Cardiac muscle cell (in vitro differentiated cells and primary cell): ENCODE measurements at regions not wholly inside any gene's neighbourhood (a gene's known extent, or its start where the extent isn't known, plus 50 kb on each side); places are given as distances from the start of the nearest gene placed in this dataset.

Experiments used
- DNase-seq, 2 donors: peaks; one replicate each; pipeline versions ENCODE4 v3.0.0 to v3.0.0-alpha.2; 2010 to 2017; ENCODE audit warnings: low read depth in 1 of 2, low spot score in 1 of 2
- H3K27ac ChIP-seq: fragments of 200-600 bp; sonication (generic); 2 replicates; pipeline ENCODE4 v1.5.1; 2016
- H3K27me3 ChIP-seq: fragments of 200-600 bp; sonication (generic); 2 replicates; pipeline ENCODE4 v1.6.0; 2016; ENCODE audit warnings: control low read depth
- H3K36me3 ChIP-seq: fragments of 200-600 bp; sonication (generic); 2 replicates; pipeline ENCODE4 v1.5.1; 2016; ENCODE audit warnings: control low read depth
- H3K4me1 ChIP-seq: fragments of 200-600 bp; sonication (generic); 2 replicates; pipeline ENCODE4 v1.8.1; 2017; ENCODE audit warnings: low read depth, mild to moderate bottlenecking, mixed run types
- H3K4me3 ChIP-seq: fragments of 200-600 bp; sonication (generic); 2 replicates; pipeline ENCODE4 v1.5.1; 2016; ENCODE audit warnings: mild to moderate bottlenecking
- H3K9me3 ChIP-seq: fragments of 200-600 bp; sonication (generic); 2 replicates; pipeline ENCODE4 v1.5.1; 2017; ENCODE audit warnings: low read depth, mild to moderate bottlenecking, control low read depth
- CTCF ChIP-seq: IDR thresholded peaks from 2 replicates; pipeline ENCODE4 v1.5.1; 2012; ENCODE audit warnings: low read depth, mild to moderate bottlenecking, low read length

GRCh38 chr10:3397231-3397630 lies 224.6 kb upstream of the PITRM1 start:
- Histone ChIP-seq H3K27ac (no peak overlapping the region), H3K27me3 (no peaks in the 10 kb centered on the region), H3K36me3 (no peaks in the 10 kb centered on the region), H3K4me3 (no peak overlapping the region), H3K4me1 (no peaks in the 10 kb centered on the region), H3K9me3 (no peaks in the 10 kb centered on the region)
- DNase-seq = no peak
- no peak for TF ChIP-seq CTCF

GRCh38 chr10:3396116-3396515 lies 223.5 kb upstream of the PITRM1 start:
- no peak for TF ChIP-seq CTCF
- Histone ChIP-seq H3K4me3 (no peak overlapping the region), H3K36me3 (no peaks in the 10 kb centered on the region), H3K27ac (no peak overlapping the region), H3K4me1 (no peaks in the 10 kb centered on the region), H3K27me3 (no peaks in the 10 kb centered on the region), H3K9me3 (no peaks in the 10 kb centered on the region)
- DNase-seq = no peak

- H3K4me1 ChIP-seq = no peaks in the 10 kb centered on the region
- no peaks in the 10 kb centered on the region for H3K27me3 ChIP-seq
- no peak for DNase-seq
- H3K9me3 ChIP-seq = no peaks in the 10 kb centered on the region
- H3K36me3 ChIP-seq = no peaks in the 10 kb centered on the region
- TF ChIP-seq CTCF = no peak
- no peak overlapping the region for H3K4me3 ChIP-seq
- H3K27ac ChIP-seq = no peak overlapping the region
Observed at GRCh38 chr10:3395458-3395861, 222.9 kb upstream of the PITRM1 start.

GRCh38 chr10:3395041-3395440 lies 222.5 kb upstream of the PITRM1 start:
- Histone ChIP-seq H3K36me3 (no peaks in the 10 kb centered on the region), H3K4me3 (no peak overlapping the region), H3K27ac (no peak overlapping the region), H3K9me3 (no peaks in the 10 kb centered on the region), H3K27me3 (no peaks in the 10 kb centered on the region), H3K4me1 (no peaks in the 10 kb centered on the region)
- DNase-seq = no peak
- no peak for TF ChIP-seq CTCF

- no peak overlapping the region for H3K4me3 ChIP-seq
- no peak overlapping the region for H3K27ac ChIP-seq
- no peak for TF ChIP-seq CTCF
- no peak for DNase-seq
- H3K9me3 ChIP-seq = no peaks in the 10 kb centered on the region
- no peaks in the 10 kb centered on the region for H3K4me1 ChIP-seq
- H3K36me3 ChIP-seq = no peaks in the 10 kb centered on the region
- H3K27me3 ChIP-seq = no peaks in the 10 kb centered on the region
Observed at GRCh38 chr10:3393958-3394357, 221.4 kb upstream of the PITRM1 start.

- no peaks in the 10 kb centered on the region for H3K36me3 ChIP-seq
- no peaks in the 10 kb centered on the region for H3K27me3 ChIP-seq
- H3K4me3 ChIP-seq = no peak overlapping the region
- DNase-seq = no peak
- H3K4me1 ChIP-seq = no peaks in the 10 kb centered on the region
- no peak for TF ChIP-seq CTCF
- no peaks in the 10 kb centered on the region for H3K9me3 ChIP-seq
- no peak overlapping the region for H3K27ac ChIP-seq
Observed at GRCh38 chr10:3391657-3392056, 219.1 kb upstream of the PITRM1 start.
